OCI-LY1 (cell line): ENCODE measurements at regions not wholly inside any gene's neighbourhood (a gene's known extent, or its start where the extent isn't known, plus 50 kb on each side); places are given as distances from the start of the nearest gene placed in this dataset.

Experiments used
- EZH2 ChIP-seq: fragments of 200-600 bp; sonication (generic), shearing (Covaris generic); IDR thresholded peaks from 2 replicates; pipeline ENCODE4 v1.8.0; 2017; ENCODE audit warnings: borderline replicate concordance, mixed run types, mild to moderate bottlenecking, antibody characterized with exemption, low read length, moderate library complexity, mixed read lengths
- TF ChIP-seq, protein P1 (sequence below): fragments of 200-600 bp; sonication (generic), shearing (Covaris generic); IDR thresholded peaks from 2 replicates; pipeline ENCODE4 v1.5.1; 2017; ENCODE audit warnings: mild to moderate bottlenecking, antibody characterized with exemption, low read length, moderate library complexity, mixed read lengths

GRCh38 chr18:70758780-70759179 is 469.9 kb downstream of the SOCS6 start:
- TF ChIP-seq, protein P1, sequence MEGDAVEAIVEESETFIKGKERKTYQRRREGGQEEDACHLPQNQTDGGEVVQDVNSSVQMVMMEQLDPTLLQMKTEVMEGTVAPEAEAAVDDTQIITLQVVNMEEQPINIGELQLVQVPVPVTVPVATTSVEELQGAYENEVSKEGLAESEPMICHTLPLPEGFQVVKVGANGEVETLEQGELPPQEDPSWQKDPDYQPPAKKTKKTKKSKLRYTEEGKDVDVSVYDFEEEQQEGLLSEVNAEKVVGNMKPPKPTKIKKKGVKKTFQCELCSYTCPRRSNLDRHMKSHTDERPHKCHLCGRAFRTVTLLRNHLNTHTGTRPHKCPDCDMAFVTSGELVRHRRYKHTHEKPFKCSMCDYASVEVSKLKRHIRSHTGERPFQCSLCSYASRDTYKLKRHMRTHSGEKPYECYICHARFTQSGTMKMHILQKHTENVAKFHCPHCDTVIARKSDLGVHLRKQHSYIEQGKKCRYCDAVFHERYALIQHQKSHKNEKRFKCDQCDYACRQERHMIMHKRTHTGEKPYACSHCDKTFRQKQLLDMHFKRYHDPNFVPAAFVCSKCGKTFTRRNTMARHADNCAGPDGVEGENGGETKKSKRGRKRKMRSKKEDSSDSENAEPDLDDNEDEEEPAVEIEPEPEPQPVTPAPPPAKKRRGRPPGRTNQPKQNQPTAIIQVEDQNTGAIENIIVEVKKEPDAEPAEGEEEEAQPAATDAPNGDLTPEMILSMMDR = no peak
- TF ChIP-seq EZH2 = no peak
